GM23338 (cell line): ENCODE measurements at regions not wholly inside any gene's neighbourhood (a gene's known extent, or its start where the extent isn't known, plus 50 kb on each side); places are given as distances from the start of the nearest gene placed in this dataset.

Experiments
- ATAC-seq: fragments of 200-7000 bp; cut with Tn5 transposase; 3 replicates; pipeline ENCODE4 v1.9.1; 2020
- DNase-seq: peaks from one replicate; pipeline ENCODE4 v3.0.0-alpha.2; 2015; ENCODE audit warnings: low spot score
- H2AFZ ChIP-seq: fragments of 200-600 bp; sonication (generic); 2 replicates; pipeline ENCODE4 v1.8.0; 2016; ENCODE audit warnings: antibody characterized with exemption, mild to moderate bottlenecking, moderate library complexity
- H3F3A ChIP-seq: fragments of 200-600 bp; sonication (generic); replicated peaks from 2 replicates; pipeline ENCODE4 v1.8.0; 2017; ENCODE audit warnings: antibody characterized with exemption, mixed run types, low read depth
- H3K27ac ChIP-seq: fragments of 200-600 bp; sonication (generic); 2 replicates; pipeline ENCODE4 v1.6.1; 2016; ENCODE audit warnings: low read depth
- H3K27me3 ChIP-seq: fragments of 200-600 bp; sonication (generic); 2 replicates; pipeline ENCODE4 v1.8.0; 2016; ENCODE audit warnings: mild to moderate bottlenecking, mixed run types, moderate library complexity; ENCODE audit not compliant: insufficient read depth
- H3K36me3 ChIP-seq: fragments of 200-600 bp; sonication (generic); 2 replicates; pipeline ENCODE4 v1.8.0; 2016; ENCODE audit warnings: mild to moderate bottlenecking; ENCODE audit not compliant: insufficient read depth
- H3K4me1 ChIP-seq: fragments of 200-600 bp; sonication (generic); 2 replicates; pipeline ENCODE4 v1.8.0; 2016; ENCODE audit warnings: mild to moderate bottlenecking, moderate library complexity; ENCODE audit not compliant: insufficient read depth
- H3K4me2 ChIP-seq: fragments of 200-600 bp; sonication (generic); 2 replicates; pipeline ENCODE4 v1.7.1; 2017; ENCODE audit warnings: mixed run types
- H3K4me3 ChIP-seq: fragments of 200-600 bp; sonication (generic); 2 replicates; pipeline ENCODE4 v1.6.1; 2016; ENCODE audit warnings: mixed run types
- H3K79me2 ChIP-seq: fragments of 200-600 bp; sonication (generic); replicated peaks from 2 replicates; pipeline ENCODE4 v1.8.0; 2017; ENCODE audit warnings: mild to moderate bottlenecking; ENCODE audit not compliant: insufficient read depth
- H3K9me2 ChIP-seq: fragments of 200-600 bp; sonication (generic); 2 replicates; pipeline ENCODE4 v1.8.0; 2017; ENCODE audit not compliant: insufficient read depth
- H4K20me1 ChIP-seq: fragments of 200-600 bp; sonication (generic); replicated peaks from 2 replicates; pipeline ENCODE4 v1.8.0; 2017; ENCODE audit warnings: mild to moderate bottlenecking; ENCODE audit not compliant: insufficient read depth
- H3K27ac Mint-ChIP-seq: 2 replicates; pipeline ENCODE4 v1.8.0; 2020; ENCODE audit warnings: inconsistent platforms, mild to moderate bottlenecking, moderate library complexity, mixed read lengths
- H3K27me3 Mint-ChIP-seq: 3 replicates; pipeline ENCODE4 v1.8.0; 2022; ENCODE audit warnings: low read depth, mild to moderate bottlenecking, moderate library complexity, mixed read lengths, inconsistent platforms; ENCODE audit not compliant: insufficient read depth, poor library complexity
- H3K36me3 Mint-ChIP-seq: 3 replicates; pipeline ENCODE4 v1.8.0; 2021; ENCODE audit warnings: low read depth, mild to moderate bottlenecking, inconsistent platforms, moderate library complexity, mixed read lengths
- H3K4me1 Mint-ChIP-seq: 3 replicates; pipeline ENCODE4 v1.8.0; 2020; ENCODE audit warnings: mild to moderate bottlenecking, inconsistent platforms, mixed read lengths
- H3K4me3 Mint-ChIP-seq: 3 replicates; pipeline ENCODE4 v1.8.0; 2021; ENCODE audit warnings: moderate library complexity, mild to moderate bottlenecking, inconsistent platforms, mixed read lengths
- H3K9me3 Mint-ChIP-seq: 3 replicates; pipeline ENCODE4 v1.8.0; 2020; ENCODE audit warnings: moderate library complexity, mild to moderate bottlenecking, inconsistent platforms, mixed read lengths
- ETS1 ChIP-seq: IDR thresholded peaks from 2 replicates; pipeline ENCODE4 v1.6.1; 2016; ENCODE audit warnings: antibody characterized with exemption
- JUNB ChIP-seq: IDR thresholded peaks from one replicate; pipeline ENCODE4 v1.6.1; 2016; ENCODE audit warnings: antibody characterized with exemption; ENCODE audit not compliant: unreplicated experiment
- NANOG ChIP-seq: IDR thresholded peaks from 2 replicates; pipeline ENCODE4 v1.6.1; 2016; ENCODE audit warnings: antibody characterized with exemption, borderline replicate concordance
- POLR2AphosphoS5 ChIP-seq: IDR thresholded peaks from 2 replicates; pipeline ENCODE4 v1.6.1; 2016; ENCODE audit warnings: antibody characterized with exemption, low read depth
- STAT1 ChIP-seq: IDR thresholded peaks from one replicate; pipeline ENCODE4 v1.6.1; 2016; ENCODE audit warnings: antibody characterized with exemption; ENCODE audit not compliant: unreplicated experiment
- ZNF114 ChIP-seq: fragments of 250-450 bp; sonication (Bioruptor Pico); IDR thresholded peaks from 2 replicates; pipeline ENCODE4 v1.5.0; 2020; ENCODE audit warnings: mild to moderate bottlenecking, moderate library complexity
- TF ChIP-seq, protein P1 (sequence below), 2 experiments: fragments of 200-600 bp in 1 of 2; sonication (generic) in 1 of 2; conservative IDR thresholded peaks; 2 replicates each; pipeline versions ENCODE4 v1.5.1 to v1.6.1; 2016 to 2017; ENCODE audit warnings: antibody characterized with exemption in 2 of 2, low read depth in 2 of 2, mild to moderate bottlenecking in 2 of 2, moderate library complexity in 1 of 2
- TF ChIP-seq, protein P2 (sequence below): fragments of 250-450 bp; sonication (Bioruptor Pico); IDR thresholded peaks from 2 replicates; pipeline ENCODE4 v1.5.0; 2020; ENCODE audit warnings: mild to moderate bottlenecking, moderate library complexity

DNA sequence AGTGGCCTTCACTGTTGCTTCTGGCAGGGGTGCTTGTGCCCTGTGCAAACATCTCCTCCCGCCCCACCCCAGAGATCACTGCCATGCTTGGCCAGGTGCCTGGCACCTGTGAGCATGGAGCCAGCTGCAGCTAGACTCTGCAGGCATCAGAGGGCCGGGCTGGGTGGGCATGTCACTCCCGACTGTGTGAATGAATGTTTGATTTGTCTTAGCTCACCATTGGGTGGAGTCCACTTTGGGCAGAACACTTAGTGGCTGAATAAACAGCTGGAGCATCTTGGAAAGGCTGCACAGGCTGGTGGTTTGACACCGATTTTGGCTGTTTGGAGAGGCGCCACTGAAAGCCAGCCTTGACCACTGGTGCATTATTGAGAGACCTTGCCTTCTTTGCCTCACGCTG is 267.3 kb downstream of the DLEU7 start:
- peaks cover 23% of the 10 kb centered on the region for H3K9me2 ChIP-seq
- H3K27ac ChIP-seq: no peak overlapping the region
- H3K36me3 ChIP-seq: no peaks in the 10 kb centered on the region
- no peak overlapping the region for H2AFZ ChIP-seq
- Mint-ChIP-seq H3K4me3 (no peak overlapping the region), H3K27ac (no peak overlapping the region), H3K27me3 (no peaks in the 10 kb centered on the region), H3K36me3 (no peaks in the 10 kb centered on the region), H3K9me3 (no peaks in the 10 kb centered on the region), H3K4me1 (no peaks in the 10 kb centered on the region; the same call in 2 of the 3 replicates)
- no peak overlapping the region for H3K4me3 ChIP-seq
- no peaks in the 10 kb centered on the region for H3K27me3 ChIP-seq
- TF ChIP-seq JUNB (no peak), POLR2AphosphoS5 (no peak), ZNF114 (CRISPR knock-in tag) (no peak), STAT1 (no peak), NANOG (no peak), ETS1 (no peak)
- TF ChIP-seq, protein P1, sequence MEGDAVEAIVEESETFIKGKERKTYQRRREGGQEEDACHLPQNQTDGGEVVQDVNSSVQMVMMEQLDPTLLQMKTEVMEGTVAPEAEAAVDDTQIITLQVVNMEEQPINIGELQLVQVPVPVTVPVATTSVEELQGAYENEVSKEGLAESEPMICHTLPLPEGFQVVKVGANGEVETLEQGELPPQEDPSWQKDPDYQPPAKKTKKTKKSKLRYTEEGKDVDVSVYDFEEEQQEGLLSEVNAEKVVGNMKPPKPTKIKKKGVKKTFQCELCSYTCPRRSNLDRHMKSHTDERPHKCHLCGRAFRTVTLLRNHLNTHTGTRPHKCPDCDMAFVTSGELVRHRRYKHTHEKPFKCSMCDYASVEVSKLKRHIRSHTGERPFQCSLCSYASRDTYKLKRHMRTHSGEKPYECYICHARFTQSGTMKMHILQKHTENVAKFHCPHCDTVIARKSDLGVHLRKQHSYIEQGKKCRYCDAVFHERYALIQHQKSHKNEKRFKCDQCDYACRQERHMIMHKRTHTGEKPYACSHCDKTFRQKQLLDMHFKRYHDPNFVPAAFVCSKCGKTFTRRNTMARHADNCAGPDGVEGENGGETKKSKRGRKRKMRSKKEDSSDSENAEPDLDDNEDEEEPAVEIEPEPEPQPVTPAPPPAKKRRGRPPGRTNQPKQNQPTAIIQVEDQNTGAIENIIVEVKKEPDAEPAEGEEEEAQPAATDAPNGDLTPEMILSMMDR (conservative IDR thresholded peaks at IDR 0.05; ENCODE audit: low read depth in 2 of 2): no peak
- TF ChIP-seq, protein P2, sequence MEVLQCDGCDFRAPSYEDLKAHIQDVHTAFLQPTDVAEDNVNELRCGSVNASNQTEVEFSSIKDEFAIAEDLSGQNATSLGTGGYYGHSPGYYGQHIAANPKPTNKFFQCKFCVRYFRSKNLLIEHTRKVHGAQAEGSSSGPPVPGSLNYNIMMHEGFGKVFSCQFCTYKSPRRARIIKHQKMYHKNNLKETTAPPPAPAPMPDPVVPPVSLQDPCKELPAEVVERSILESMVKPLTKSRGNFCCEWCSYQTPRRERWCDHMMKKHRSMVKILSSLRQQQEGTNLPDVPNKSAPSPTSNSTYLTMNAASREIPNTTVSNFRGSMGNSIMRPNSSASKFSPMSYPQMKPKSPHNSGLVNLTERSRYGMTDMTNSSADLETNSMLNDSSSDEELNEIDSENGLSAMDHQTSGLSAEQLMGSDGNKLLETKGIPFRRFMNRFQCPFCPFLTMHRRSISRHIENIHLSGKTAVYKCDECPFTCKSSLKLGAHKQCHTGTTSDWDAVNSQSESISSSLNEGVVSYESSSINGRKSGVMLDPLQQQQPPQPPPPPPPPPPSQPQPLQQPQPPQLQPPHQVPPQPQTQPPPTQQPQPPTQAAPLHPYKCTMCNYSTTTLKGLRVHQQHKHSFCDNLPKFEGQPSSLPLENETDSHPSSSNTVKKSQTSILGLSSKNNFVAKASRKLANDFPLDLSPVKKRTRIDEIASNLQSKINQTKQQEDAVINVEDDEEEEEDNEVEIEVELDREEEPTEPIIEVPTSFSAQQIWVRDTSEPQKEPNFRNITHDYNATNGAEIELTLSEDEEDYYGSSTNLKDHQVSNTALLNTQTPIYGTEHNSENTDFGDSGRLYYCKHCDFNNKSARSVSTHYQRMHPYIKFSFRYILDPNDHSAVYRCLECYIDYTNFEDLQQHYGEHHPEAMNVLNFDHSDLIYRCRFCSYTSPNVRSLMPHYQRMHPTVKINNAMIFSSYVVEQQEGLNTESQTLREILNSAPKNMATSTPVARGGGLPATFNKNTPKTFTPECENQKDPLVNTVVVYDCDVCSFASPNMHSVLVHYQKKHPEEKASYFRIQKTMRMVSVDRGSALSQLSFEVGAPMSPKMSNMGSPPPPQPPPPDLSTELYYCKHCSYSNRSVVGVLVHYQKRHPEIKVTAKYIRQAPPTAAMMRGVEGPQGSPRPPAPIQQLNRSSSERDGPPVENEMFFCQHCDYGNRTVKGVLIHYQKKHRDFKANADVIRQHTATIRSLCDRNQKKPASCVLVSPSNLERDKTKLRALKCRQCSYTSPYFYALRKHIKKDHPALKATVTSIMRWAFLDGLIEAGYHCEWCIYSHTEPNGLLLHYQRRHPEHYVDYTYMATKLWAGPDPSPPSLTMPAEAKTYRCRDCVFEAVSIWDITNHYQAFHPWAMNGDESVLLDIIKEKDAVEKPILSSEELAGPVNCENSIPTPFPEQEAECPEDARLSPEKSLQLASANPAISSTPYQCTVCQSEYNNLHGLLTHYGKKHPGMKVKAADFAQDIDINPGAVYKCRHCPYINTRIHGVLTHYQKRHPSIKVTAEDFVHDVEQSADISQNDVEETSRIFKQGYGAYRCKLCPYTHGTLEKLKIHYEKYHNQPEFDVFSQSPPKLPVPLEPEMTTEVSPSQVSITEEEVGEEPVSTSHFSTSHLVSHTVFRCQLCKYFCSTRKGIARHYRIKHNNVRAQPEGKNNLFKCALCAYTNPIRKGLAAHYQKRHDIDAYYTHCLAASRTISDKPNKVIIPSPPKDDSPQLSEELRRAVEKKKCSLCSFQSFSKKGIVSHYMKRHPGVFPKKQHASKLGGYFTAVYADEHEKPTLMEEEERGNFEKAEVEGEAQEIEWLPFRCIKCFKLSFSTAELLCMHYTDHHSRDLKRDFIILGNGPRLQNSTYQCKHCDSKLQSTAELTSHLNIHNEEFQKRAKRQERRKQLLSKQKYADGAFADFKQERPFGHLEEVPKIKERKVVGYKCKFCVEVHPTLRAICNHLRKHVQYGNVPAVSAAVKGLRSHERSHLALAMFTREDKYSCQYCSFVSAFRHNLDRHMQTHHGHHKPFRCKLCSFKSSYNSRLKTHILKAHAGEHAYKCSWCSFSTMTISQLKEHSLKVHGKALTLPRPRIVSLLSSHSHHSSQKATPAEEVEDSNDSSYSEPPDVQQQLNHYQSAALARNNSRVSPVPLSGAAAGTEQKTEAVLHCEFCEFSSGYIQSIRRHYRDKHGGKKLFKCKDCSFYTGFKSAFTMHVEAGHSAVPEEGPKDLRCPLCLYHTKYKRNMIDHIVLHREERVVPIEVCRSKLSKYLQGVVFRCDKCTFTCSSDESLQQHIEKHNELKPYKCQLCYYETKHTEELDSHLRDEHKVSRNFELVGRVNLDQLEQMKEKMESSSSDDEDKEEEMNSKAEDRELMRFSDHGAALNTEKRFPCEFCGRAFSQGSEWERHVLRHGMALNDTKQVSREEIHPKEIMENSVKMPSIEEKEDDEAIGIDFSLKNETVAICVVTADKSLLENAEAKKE (CRISPR knock-in tag): no peak
- no peaks in the 10 kb centered on the region for H3K4me1 ChIP-seq
- H3K79me2 ChIP-seq: no peaks in the 10 kb centered on the region
- H4K20me1 ChIP-seq: no peaks in the 10 kb centered on the region
- DNase-seq: no peak
- ATAC-seq: no peak
- H3F3A ChIP-seq: peaks cover 5% of the 10 kb centered on the region
- no peak overlapping the region for H3K4me2 ChIP-seq
